Frontal cortex (tissue), 3 donors: ENCODE measurements at regions not wholly inside any gene's neighbourhood (a gene's known extent, or its start where the extent isn't known, plus 50 kb on each side); places are given as distances from the start of the nearest gene placed in this dataset.
"Not testable (repeated sequence)": the region's sequence is repeated elsewhere in the genome, so short reads cannot be mapped to it uniquely, and the experiment has no call there.

Experiments used
- DNase-seq, 2 donors: peaks; one replicate each; pipeline ENCODE4 v3.0.0; 2012; ENCODE audit warnings: low spot score in 2 of 2
- FAIRE-seq: peaks from 2 replicates; lab custom pipeline; 2012; peaks lifted over from hg19 to GRCh38; lab: Jason Lieb, UNC
- donor health status: control.
- donor health status: control.
- donor health status: control.

DNA sequence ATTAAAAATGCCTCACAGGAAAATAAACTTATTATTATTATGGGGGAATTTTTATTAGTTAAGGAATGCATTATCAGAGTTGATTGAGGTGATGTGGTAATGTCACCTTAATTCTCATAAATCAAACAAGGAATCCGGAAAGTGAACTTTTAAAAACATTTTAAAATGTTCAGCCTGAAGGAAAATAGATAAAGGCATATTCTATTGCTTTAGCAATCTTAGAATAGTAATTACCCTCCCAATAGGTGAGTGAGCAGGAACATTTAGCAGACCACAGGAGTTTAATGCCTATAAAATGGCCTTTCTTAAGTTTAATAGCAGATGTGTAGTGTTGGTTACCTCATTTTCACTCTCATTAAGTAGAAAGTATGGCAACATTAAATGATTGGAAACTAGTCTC, 160.9 kb upstream of the MAD2L1 start:
- no peak for DNase-seq
- no peak for FAIRE-seq

DNA sequence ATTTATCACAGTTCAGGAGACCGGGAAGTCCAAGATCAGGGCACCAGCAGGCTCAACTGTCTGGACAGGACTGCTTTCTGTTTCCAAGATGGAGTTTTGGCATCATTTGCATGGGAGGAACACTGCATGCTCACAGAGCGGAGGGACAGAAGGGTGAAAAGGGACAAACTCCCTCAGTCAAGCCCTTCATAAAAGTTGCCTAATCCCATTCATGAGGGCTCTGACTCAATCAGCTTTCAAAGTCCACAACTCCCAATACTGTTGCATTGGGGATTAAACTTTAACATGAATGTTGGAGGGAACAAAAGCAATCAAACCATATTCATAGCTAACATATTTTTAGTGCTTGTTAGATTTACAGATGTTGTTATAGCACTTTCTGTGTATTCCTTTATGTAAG, 158.9 kb upstream of the MAD2L1 start:
- DNase-seq = no peak
- FAIRE-seq = no peak

DNA sequence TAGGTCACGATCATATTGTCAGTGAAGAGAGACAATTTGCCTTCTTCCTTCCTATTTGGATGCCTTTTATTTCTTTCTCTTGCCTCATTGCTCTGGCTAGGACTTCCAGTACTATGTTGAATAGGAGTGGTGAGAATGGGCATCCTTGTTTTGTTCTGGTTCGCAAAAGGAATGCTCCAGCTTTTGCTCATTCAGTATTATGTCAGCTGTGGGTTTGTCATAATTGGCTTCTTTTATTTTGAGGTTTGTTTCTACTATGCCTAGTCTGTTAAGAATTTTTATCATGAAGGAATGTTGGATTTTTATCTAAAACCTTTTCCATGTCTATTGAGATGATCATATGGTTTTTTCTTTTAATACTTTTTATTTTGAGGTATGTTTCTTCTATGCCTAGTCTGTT, 152.3 kb upstream of the MAD2L1 start:
- DNase-seq = no peak
- no peak for FAIRE-seq

DNA sequence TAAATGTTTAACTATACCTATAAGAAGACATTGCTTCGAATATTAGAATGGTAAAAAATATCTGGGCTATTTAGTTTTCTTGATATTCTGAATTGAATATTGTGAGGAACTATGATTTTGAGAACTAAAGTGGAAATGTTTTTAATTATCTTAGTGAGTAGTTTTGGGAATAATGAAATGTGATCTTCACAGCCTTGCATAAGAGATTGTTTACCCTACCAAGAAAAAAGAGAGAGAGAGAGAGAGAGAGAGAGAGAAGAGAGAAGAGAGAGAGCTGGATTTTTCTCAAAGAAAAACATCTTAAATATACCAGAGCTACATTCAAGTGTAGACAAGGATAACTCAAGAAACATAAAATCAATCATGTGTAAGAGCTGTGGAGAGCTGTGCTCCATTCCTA, 148.7 kb upstream of the MAD2L1 start:
- DNase-seq = no peak
- no peak for FAIRE-seq

DNA sequence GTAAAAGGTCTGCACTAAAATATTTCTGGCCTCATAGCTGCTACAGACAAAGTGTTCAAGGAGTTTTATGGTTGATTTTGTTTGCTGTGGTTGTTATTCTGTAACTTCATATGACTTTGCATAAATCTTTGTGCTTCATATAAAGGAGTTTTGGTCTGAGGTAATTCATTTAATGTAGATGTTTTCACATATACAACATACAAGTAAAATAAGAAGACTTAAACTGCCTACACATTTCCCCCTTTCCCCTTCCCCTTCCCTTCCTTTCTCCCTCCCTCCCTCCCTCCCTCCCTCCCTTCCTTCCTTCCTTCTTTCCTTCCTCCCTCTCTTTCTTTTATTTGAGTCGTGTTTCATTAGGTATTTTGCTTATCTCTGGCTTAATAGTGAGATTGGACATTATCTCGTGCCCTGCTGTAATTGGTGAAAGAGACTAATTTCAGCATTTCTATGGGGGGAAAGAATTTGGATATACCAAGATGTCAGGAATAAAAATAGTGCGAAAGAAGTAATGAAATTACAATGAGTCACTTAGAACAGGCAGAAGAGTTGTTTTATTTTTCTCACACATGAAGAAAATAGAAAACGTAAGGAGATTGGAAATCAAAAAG, 144.9 kb upstream of the MAD2L1 start:
- FAIRE-seq (no peak), DNase-seq (no peak)

DNA sequence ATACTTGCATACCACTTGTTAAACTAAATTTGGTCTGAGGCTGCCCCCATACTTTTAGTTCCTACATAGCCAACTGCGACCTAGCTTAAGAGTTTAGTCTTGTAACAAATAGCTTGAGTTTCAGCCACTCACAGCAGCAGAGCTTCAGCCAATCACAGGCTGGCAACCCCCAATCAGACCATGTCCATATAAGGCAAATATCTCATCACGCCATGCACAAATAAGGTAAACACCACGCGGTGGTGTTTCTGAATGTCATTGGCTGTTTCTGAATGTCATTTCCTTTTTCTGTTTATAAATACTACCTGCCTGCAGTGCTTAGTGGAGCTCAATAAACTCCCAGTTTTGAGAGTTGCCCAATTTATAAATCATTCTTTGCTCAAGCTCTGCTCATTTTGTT, 143.1 kb upstream of the MAD2L1 start:
- FAIRE-seq (no peak), DNase-seq (no peak)

DNA sequence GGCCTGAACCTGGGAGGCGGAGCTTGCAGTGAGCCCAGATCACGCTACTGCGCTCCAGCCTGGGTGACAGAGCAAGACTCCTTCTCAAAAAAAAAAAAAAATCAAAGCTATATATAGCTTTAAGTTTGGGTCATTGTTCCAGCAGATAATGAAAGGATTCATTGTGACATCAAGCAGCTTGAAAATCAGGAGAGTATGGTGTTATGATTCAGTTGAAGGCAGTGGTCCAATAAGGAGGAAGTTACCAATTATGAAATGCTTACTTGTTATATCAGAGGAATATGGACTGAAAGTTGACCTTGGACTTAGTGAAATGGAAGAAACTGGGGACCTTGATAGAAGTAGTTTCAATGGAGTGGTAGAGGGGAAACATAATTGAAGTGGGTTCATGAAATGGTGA, 140.4 kb upstream of the MAD2L1 start:
- DNase-seq (no peak), FAIRE-seq (no peak)

DNA sequence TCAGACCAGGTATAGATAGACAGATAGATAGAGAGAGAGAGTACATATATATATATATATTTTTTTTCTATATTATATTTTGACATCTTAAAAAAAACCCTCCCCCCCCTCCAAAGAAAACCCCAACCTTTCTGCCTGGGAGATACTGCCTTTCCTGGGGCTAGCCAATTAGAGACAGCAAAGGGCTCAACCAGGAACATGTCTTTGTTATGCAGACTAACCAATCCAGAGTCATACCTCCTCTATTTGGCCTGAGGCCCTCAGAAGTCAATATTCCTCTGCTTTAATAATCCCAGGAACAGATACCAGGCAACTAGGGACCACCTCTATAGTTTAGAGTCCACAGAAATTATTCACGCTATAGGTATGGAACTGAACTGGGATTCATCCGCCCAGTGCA, 135.6 kb upstream of the MAD2L1 start:
- no peak for DNase-seq

DNA sequence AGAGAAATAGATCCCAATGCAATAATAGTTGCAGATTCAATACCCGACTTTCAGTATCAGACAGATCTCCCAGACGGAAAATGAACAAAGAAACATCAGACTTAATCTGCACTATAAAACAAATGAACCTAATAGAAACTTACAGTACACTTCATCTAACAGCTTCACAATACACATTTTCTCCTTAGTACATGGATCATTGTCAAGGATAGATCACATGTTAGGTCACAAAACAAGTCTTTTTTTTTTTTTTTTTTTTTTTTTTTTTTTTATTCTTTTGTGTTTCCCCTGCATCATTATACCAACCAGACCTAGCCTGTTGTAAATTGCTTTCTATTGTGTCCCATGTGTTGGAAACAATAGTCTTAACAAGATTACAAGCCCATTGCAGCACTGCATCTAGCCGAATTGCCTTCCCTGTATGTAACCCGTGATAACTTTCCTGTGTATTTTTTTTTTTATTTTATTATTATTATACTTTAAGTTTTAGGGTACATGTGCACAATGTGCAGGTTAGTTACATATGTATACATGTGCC, 134.0 kb upstream of the MAD2L1 start:
- not testable (repeated sequence) for DNase-seq, FAIRE-seq

More for the DNA sequence above, 135.6 kb upstream of the MAD2L1 start:
- no peak for FAIRE-seq

DNA sequence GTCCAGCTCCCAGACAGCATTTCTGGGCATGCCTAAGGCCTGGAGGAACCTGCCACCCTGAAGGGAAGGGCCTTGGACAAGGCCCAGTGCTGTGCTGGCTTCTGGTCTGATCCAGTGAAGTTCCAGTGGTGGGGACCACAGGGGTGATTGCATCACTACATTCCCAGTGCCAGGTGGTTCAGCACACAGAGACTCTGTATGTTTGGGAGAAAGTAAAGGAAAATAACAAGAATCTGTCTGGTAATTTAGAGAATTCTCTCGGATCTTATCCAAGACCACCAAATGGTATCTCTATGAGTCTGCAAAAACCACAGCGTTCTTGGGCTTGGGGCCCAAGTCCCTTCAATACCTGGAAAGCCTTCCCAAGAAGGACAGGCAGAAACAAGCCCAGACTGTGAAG, 131.8 kb upstream of the MAD2L1 start:
- no peak for FAIRE-seq
- no peak for DNase-seq

DNA sequence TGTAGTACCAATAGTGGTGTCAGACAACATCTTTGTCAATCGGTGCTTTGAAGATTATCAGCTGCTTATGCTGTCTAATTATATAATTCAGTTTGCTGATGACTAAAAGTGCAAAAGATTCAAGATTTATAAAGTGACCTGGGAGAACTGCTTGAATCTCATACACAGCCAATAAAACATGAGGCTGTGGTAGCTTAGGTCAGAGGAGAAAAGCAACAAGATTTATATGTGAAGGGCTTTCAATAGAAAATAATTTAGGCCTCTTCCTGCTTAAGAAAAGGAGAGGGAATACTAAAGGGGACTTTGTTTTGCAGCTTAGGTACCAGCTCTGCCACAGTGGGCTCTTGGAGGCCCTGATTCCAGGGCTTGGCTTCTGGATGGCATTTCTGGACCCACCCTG, 111.0 kb upstream of the MAD2L1 start:
- FAIRE-seq (no peak), DNase-seq (no peak)

DNA sequence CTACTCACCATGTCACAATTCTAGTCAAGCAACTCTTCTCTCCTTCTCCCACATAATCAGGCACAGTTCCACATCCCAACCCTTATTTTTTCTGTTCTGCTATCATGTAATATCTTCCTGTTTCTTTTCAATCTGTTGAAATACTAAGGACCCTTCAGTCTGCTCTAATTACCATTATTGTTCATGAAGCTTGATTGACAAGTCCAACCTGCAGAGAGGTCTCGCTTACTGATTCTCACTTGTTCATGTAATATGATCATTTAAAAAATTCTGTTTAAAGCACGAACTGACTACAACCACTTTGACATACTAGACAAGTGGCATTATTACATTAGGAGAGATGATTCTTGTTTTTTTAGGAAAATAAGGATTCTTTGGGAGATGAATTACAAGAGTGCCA, 108.6 kb upstream of the MAD2L1 start:
- FAIRE-seq (no peak), DNase-seq (no peak)

DNA sequence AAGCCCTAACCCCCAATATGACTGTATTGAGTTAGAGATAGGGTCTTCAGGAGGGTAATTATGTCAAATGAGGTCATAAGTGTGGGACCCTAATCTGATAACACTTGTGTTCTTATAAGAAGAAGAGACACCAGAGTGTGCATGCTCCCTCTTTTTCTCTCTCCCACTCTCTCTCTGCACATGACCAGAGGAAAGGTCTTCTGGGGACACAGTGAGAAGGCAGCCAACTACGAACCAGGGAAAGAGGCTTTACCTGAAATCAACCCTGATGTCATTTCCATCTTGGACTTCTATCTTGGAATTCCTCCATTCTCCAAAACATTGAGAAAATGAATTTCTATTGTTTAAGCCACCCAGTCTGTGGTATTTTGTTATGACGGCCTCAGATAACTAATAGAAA, 97.2 kb upstream of the MAD2L1 start:
- DNase-seq = no peak
- FAIRE-seq = no peak

DNA sequence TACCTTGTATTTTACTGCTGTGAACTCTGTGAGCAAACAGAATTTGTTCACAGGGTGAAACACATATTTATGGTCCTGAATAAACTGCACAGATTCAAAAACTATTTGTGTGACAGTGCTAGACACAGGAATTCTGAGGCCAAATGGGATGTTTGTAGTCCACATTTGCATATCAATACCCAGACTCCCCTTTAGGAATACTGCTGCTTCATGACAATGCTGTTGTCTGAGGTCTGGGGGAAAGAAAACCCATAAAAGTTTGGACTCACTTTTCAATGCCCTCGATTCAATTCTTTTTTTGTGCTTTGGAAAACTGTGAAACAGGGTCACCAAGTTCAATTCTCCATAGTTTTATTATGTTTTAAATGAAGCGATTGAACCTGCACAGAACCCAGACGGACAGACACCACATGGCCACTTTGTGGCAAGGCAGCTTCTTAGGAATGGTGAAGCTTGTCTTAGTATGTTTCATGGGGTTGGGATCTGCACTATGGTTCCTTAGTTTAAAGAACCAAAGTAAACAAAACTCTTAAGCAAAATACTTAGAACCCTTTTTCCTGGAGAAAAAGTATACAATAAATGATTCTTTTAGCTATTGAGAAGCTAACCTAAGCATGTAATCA, 92.3 kb upstream of the MAD2L1 start:
- FAIRE-seq (no peak), DNase-seq (no peak)

DNA sequence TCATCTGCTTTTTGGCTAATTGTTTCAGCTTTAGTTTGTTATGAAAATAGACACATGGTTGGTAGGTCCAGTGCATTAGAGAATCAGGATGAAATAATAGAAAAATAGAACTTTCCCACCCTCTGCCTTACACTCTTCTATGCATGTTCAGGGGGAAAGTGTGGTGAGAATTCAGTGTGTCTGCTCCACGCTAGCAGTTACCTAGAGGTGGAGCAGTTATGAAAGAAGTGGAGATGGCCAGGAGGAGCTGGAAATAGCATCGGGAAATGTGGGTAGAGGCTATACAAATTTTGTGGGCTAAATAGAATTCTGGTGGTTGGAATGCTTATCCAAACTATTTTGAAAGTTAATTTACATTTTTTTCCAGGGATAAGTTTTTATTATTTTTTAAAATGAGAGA, 91.4 kb upstream of the MAD2L1 start:
- DNase-seq = no peak
- FAIRE-seq = no peak

DNA sequence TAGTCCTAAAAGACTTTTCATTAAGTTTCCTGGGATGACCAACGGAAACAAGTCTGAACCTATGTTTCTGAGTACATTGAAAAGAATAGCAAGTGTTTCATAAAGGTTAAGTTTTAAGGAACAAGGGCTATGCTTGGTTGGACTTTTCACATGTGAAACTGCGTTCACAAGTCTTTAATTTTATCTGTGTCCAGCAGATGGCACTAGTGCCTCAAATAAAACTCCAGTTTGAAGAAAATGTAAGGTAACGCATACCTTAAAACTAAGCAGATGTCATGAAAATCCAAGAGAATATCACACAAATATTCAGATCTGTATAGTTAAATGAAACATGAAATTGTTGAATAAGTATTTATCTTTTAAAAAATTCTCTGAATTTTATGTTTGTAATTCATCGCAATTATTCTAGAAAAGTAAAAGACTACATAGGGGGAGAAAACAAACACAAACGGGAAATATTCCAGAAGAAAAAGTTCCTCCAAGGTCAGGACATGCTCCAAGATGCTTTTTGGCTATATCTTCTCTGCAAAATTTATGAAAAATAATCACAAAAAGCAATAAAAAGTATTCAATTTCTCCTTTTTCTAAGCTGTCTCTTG, 89.6 kb upstream of the MAD2L1 start:
- DNase-seq (peak in 1 of 2 donors; percentile 8), FAIRE-seq (peak; percentile 87)

DNA sequence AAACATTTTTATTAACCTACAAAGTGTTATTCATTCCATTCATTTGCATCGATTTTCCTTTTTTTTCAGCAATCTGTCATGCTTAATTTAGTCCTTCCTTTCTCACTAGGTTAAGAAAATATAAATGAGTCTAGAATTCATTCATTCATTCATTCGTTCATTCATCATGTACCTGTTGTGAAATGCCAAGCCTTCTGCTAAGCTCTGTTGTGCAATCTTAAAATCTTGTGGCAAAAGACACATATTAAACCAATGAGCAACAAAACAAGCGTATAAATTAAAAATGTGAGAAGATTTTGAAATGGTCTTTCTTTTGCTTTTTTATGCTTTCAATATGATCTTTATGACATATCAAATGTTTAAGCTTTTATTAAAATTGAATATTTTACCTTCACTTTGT, 88.6 kb upstream of the MAD2L1 start:
- DNase-seq (no peak), FAIRE-seq (no peak)

DNA sequence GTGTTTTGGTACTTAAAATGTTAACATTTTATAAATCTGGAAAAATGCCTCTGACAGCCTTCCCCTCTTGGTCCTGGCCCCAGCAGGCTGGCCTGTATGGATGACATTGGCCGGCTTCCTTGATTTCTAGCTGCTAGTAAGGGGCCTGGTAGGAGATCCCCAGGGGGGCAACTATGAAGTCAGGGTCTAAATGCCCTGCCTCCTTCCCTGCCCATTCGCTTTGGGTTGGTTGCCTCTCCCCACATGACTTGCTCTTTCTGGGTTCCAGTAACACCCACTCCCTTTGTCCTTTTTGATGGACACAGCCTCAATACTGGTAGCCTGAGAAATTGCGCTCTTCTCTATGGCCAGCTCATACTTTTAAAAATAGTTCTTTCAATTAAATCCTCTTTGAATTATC, 78.0 kb upstream of the MAD2L1 start:
- FAIRE-seq = no peak
- no peak for DNase-seq

DNA sequence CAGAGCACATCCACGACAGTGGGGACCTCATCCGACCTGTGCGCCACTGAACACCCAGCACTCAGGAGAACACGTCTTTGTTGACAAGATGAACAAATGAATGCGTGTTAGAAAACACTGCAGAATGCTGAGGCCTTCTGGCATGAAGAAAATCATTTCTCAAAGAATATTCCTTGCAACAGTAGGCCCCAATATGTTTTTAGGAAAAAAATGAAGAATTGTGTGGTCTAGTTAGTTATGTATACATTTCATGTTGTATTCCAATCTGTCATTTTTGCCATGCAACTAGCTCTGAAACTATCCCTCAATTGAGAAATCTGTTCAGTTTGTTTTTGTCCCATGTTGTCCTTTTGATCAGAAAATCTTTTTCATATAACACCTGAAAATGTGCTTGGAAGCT, 77.4 kb upstream of the MAD2L1 start:
- no peak for DNase-seq

DNA sequence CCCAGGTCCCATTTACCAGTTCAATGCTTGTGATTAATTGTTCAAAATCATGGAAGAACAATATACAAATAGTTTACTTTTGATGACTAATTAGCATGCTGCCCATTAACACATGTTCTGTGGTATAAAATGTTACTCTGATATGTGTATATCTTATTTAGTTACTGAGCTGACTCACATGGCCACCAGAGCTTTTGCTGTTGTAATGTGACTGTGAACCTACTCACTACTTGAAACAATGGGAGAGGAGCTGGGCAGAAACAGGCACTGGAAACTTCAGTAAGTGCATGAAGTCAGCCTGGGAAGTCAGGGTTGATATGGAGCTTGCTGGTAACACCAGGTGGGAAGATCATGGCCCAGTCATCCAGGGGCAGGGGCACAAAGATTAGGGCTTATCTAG, 72.7 kb upstream of the MAD2L1 start:
- DNase-seq (no peak), FAIRE-seq (no peak)

More for the DNA sequence above, 77.4 kb upstream of the MAD2L1 start:
- no peak for FAIRE-seq

DNA sequence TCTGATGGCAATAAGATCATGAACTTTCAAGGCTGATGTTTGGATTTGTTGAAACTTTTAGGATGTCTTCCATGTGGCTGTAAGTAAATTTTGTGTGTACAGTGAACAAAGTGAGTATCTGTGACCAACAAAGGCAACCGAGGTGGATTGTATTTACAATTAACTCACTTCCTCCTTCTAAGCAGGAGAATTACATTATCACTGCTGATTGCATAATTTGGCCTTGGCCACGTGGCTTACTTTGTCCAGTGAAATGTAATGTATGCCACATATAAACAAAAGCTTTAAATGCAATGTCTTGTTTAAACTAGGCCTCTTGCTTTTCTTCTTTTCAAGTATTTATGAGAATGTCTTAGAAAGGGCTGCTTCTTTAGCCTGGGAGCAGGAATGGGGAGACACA, 66.3 kb upstream of the MAD2L1 start:
- no peak for FAIRE-seq

DNA sequence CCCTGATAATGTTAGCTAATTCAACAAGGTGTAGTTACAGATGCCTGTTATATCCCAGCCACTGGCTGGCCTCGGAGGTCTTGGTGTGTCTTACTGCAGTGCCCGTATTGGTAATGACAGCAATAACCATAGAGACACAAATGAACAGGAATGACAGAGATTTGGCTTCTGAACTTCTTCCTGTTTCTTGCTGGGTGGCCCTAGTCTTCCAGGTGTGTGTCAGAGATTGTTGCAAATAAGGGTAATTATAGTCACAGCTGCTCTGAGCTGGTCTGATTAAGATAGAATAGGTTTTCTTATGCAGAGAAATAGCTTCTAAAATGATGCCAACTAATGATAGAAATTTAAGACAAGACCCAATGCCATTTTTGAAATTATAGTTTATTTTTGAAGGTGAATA, 64.1 kb upstream of the MAD2L1 start:
- FAIRE-seq = no peak

More for the DNA sequence above, 66.3 kb upstream of the MAD2L1 start:
- DNase-seq = no peak

More for the DNA sequence above, 64.1 kb upstream of the MAD2L1 start:
- DNase-seq = no peak
